GM18868 (cell line): ENCODE measurements at regions not wholly inside any gene's neighbourhood (a gene's known extent, or its start where the extent isn't known, plus 50 kb on each side); places are given as distances from the start of the nearest gene placed in this dataset.

Source experiments
- ATAC-seq: cut with Tn5 transposase; IDR thresholded peaks from one replicate; pipeline ENCODE4 v1.9.1; 2021; ENCODE audit warnings: mild to moderate bottlenecking, moderate library complexity; ENCODE audit not compliant: unreplicated experiment

DNA sequence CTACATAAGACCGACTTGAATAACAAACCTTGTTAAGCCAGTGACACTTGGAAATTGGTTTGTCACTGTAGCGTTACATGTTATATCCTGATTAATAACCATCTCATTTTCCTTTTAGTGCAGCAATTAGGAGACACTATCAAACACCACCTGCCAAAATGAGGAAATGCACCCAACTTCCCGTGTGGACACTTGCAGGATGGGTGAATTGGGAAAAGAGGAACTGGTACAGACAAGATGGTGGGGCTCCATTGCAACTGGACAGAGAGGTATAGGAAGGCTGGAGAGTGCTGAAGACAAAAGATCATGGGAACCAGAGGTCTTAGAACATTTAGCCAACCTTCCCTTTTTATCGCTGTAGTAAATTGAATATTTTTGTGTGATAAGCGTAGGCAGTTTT, 816.3 kb upstream of the HS6ST1 start:
- no peak for ATAC-seq

DNA sequence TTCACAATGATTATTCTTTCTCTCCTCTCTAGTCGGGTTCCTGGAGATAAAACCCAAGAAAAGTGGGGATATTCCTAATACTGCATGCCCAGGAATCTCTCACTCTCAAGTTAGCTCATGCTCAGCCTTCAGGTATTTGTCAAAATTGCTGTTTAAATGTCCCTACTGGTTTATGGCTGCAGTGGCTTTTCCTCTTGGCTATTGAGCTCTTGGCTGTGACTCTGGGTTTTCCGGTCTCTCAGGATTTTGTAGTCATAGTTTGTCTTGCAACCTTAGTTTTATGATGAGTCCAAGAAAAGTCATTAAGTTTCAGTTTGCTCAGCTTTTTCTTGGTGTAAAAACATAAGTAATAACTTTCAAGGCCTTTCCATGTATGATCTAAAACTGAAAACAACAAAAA, 820.7 kb upstream of the HS6ST1 start:
- ATAC-seq = no peak

DNA sequence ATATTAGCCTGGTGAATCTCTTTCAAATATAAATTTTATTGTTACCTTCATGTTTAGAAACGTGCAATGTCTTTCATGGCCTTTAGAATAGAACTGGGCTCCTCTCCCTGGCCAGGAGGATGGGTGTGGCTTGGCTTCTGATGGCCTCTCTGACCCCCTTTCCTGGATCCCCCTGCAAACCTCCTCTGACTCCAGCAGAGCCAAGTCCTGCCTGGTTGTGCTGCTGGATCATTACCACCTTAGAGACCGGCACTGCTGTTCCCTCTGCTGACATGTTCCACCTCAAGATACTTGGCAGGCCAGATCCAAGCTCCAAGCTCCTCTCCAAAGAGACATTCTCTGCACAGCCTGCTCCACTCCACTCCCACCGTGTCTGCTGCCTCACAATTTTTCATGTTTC, 823.8 kb upstream of the HS6ST1 start:
- no peak for ATAC-seq

DNA sequence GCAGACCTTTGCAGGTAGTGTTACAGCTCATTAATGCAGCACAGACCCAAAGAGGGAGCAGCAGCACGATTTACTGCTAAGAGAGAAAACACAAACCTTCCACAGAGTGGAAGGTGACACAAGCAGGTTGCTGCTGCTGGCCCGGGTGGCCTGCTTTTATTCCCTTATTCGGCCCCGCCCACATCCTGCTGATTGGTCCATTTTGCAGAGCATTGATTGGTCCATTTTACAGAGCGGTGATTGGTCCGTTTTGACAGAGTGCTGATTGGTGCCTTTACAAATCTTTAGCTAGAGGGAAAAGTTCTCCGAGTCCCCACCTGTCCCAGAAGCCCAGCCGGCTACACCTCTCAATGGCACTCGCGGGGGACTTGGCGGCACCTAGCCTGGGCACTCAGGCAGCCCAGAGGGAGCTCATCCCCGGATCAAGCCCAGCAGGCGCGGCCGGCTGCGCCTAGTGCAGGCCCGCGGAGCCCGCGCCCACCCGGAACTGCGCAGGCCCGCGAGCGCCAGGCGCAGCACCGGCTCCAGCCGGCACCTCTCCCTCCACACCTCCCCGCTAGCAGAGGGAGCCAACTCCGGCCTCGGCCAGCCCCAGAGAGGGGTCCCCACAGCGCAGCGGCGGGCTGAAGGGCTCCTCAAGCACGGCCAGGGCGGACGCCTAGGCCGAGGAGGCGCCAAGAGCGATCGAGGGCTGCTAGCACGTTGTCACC, 825.6 kb upstream of the HS6ST1 start:
- no peak for ATAC-seq

DNA sequence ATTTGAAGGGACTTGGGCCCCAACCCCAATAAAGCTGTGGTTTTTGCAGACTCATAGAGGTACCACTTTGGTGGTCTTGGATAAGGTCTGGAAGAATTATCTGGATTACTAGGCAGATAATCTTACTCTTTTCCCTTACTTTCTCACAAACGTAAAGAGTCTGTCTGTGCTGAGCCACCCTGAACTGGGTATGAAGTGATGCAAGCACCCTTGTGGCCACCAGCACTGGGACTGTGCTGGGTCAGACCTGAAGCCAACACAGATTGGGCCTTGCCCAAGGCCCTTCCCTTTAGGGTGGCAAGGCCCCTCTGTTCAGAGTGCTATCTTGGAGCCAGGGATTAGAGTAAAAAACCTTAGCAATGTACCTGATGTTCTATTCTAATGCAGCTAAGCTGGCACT, 827.0 kb upstream of the RAB6C start:
- no peak for ATAC-seq

DNA sequence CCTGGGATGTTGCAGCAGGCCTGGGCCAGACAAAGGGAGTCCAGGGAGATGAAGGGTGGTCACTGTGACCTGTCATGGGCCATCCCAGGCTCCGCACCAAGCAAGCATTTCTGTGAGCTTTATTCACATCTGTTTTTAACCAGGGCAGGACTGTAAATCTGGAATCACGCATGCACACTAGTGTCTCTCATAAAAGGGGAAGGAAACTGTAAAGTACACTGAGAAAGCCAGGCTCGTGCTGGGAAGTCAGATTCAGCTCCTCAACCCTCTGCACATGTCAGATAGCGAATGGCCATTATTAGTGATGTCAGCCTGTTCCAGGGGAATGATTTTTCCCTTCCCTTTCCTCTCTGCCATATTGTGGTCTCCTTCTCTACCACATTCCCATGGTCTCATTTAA, 818.6 kb upstream of the RAB6C start:
- ATAC-seq = no peak

DNA sequence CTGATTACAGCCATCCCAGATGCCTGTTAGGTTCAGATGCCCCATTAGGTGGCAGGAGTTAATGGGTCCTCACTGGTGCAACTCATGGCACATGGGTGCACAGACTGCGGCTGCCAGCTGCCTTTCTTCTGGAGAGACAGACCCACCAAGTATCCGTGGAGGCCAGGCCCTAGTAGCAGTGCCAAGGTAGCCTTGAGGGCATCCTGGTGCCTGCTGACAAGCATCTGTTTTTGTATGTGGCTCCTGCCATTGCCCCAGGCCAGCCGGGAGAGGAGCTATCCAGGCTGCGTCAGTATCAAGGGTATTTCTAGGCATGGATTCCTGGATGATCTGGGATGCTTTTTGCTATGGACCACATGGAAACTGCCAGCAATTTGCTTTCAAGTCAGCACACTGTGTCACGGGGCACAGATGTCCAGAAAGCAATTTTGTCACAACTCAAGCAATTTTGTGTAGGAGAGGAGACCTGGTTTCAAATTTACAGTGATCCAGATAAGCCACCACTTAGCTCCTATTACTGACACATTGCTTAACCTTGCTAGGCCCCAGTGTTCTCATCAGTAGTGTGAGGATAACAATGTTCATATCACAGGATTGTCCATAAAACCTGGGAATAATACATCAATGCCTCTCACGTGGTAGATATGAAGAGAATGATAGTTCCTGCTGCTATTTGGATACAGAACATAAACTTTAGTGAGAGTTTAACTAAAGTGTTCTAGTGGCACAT, 815.1 kb upstream of the RAB6C start:
- ATAC-seq = no peak

DNA sequence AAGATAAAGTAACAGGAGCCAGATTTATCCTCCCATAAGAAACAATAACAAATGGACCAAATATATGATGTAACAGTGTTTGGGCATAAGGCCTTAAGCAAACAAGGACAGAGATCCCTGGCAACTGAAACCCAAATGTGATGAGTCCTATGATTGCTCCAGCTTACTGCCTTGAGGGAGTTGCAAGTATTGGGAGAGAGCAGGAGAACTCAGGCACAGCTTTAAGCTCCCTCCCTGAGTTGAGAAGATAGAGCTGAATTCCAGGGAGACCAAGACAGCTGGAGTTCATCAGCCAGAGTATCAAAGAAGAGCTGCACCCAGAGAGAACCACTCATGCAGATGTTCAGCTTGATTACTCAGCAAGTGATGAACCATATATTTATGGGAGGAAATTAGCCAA, 814.5 kb upstream of the RAB6C start:
- no peak for ATAC-seq

DNA sequence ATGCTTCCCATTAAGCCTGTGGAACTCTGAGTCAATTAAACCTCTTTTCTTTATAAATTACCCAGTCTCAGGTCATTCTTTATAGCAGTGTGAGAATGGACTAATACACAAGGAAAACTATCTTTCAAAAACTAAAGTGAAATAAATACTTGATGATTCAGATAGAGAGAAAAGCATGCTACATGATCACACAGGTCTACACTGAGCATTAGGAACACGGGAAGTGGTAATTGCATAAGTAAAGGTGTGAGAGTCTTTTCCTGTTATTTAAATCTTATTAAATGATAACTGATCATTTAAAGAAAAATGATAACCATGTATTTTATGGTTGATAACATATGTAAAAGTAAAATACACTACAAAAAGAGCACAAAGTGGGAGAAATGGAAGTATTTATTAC, 812.0 kb upstream of the RAB6C start:
- ATAC-seq = no peak

DNA sequence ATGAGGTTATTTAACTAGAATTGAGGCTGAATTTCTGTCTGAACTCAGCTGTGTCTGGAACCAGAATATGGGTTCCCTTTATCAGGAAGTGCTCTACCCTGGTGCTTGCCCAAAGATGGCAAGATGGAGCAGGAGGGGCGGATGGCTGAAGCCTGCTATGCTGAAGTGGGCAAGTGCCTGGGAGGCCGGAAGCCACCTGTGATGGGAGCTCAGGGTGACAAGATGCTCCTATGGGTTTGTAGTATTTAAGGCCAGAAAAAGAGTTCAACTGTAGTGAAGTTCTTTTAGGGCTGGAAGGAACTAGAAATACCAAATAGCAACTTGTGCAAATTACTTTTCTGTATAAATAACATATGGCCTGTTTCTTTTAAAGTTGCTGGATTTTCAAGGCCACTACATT, 808.9 kb upstream of the RAB6C start:
- no peak for ATAC-seq

DNA sequence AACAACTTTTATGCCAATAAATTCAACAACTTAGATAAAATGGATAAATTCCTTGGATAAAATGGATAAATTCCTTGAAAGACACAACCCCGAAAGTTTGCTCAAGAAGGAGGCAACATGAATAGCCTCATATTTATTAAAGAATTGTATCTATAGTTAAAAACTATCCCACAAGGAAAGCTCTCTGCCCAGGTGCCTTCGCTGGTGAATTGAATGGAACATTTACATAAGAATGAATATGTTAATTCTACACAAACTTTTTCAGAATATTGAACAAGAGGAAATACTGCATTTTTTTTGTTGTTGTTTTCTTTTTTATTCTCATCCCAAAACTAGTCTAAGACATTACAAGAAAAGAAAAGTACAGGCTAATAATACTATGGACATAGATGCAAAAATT, 805.3 kb upstream of the RAB6C start:
- no peak for ATAC-seq

DNA sequence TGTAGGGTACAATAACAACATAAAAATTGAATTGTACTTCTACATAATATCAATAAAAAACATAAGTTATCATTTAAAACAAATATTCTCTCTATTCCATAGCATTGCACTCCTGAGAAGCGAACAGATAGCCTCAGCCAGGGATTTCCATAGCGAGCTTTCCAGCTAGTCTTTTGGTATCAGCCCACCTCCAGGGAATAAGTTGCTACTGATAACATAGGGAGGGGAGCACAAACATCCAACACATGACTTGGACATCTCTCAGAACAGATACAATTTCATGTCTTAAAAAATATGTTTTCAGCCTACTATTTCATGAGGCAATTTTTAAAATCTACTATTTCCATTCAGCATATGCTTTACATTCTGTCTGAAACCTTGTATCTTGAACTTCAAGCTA, 804.4 kb upstream of the RAB6C start:
- ATAC-seq = no peak

DNA sequence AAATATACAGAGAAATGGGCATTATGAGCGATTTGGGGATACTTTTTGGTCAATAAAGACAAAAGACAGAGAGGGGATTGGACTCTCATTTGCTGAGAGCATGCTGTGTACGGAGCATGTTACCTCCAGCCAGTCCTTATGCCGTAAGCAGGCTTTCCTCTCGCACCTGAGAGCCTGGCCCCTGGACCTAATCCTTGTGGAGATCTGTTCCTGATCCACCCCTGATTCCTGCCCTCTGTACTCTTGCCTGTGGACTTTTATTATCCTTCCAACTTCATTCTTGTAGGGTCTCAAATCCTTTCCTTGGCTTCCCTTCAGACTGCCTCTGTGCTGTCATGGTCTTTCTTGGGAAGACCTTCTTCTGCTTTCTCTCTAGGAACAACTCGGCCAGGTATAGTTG, 803.1 kb upstream of the RAB6C start:
- ATAC-seq = no peak

DNA sequence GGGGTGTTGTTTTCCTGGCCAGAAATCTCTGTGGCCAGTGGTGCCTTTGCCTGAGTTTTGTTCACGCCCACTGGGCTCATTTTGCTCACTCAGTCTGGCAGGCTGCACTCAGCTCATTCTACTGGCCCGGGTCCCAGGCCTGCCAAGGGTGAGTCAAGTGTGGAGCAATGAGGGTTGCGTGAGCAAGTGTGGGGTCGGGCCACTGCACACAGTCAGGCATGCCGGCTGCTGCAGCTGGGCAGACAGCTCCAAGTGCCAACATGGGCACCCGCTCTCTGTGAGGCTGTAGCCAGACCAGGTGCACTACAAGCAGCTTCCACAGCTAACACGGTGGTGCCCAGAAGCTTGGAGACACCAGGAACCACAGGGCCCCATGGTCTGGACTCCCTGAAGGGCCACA, 801.1 kb upstream of the RAB6C start:
- ATAC-seq = no peak

DNA sequence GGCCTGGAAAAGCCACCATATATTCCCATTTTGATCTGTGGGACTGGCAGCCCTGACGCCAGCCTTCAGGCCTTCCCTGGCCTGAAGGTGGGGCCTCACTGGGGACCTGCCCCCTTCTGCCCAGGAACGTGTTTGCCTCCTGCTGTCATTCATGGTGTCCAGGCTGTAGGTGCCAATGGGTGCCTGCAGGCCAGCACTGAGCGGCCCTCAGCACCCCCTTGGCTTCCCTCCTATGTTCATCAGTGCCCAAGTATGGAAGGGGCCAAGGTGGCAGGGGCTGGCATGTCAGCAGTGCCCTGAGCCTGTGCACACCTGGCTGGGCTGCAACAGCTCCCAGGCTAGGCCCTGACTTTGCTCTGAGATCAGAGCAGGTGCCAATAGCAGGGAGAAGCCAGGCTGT, 800.3 kb upstream of the RAB6C start:
- ATAC-seq = no peak

DNA sequence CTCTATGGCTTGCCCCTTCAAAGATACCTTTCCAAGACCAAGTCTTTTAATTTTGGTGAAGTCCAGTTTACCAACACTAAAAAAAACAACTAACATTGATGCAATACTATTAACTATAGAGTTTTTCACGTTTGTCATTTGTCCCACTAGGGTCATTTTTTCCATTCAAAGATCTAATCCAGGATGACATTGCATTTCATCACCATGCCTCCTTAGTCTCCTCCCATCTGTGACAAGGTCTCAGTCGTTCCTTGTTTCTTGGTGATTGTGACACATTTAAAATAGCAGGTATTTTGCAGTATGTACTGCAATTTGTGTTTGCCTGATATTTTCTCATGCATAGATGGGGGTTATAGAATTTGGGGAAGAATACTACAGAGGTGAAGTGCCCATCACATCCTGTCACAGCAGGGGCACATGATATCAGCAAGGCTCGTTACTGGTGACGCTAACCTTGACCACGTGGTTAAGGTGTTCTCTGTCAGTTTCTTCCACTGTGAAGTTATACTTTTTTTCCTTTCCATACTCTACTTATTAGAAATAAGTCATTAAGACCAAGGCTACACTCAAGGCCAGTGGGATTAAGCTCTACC, 799.2 kb upstream of the RAB6C start:
- no peak for ATAC-seq

DNA sequence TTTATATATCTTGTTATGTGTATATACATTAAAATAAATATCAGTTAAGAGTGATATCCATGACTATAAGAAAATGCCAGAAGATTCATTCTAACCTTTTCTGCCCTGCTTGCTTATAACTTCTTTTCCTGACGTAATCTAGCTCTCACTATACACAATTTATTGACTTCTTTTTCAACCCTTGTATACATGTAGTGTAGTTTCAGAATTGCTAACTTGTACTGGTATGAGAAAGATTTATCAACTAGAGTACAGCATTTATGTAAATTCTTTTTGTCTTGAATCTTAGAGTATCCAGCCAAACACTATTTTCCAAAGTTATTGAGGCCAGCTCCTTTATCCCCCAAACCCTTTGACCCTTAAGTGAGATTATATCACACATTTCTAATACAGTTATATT, 798.0 kb upstream of the RAB6C start:
- peak; percentile 66 for ATAC-seq

DNA sequence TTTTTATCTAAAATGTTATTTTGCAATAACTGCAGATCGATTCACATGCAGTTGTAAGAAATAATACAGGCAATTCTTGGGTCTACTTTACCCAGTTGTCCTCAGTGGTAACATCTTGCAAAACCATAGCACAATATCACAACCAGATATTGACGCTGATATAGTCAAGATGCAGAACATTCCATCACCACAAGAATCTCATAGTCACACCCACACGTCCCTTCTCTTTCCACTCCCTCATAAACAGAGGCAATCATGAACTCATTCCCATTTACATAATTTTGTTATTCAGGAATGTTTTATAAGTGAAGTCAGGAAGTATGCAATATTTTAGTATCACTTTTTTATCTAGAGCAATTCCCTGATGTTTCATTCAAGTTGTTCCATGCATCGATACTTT, 797.5 kb upstream of the RAB6C start:
- no peak for ATAC-seq

DNA sequence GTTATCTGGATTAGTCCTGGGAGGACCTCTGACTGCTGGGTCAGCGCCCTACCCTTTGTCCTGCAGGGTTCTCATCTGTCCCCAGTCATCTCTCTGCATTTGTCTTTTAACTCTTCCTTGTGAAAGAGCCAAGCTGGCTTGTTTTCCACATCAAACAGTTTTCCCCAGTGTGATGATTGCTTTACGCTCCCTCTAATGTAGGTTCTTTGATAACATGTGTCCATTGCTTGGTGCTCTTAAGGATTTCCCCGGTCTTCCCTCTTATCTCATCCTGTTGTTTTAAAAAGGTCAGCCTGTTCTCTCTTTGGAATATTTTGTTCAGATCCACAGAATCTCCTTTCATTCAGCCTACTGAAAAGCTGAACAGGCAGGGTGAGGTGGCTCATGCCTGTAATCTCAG, 792.1 kb upstream of the RAB6C start:
- ATAC-seq = no peak

DNA sequence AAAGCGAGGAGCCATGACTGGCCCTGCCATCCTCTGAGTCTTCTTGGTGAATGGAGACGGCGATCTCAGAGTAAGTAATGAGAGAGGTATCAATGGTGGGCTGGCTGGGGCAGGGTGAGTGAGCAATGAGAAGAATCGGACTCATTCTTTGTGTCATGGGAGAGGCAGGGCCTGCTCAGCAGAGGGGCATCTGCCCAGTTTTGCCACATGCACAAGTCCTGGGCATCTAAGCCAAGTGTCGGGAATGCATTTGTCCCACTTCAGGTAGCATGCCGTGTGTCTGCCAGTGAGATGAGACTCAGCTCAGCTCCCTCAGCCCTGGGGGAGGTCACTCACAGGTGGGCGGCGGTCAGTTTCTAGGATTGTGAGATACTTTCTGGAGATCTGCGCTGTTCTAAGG, 791.0 kb upstream of the RAB6C start:
- no peak for ATAC-seq

DNA sequence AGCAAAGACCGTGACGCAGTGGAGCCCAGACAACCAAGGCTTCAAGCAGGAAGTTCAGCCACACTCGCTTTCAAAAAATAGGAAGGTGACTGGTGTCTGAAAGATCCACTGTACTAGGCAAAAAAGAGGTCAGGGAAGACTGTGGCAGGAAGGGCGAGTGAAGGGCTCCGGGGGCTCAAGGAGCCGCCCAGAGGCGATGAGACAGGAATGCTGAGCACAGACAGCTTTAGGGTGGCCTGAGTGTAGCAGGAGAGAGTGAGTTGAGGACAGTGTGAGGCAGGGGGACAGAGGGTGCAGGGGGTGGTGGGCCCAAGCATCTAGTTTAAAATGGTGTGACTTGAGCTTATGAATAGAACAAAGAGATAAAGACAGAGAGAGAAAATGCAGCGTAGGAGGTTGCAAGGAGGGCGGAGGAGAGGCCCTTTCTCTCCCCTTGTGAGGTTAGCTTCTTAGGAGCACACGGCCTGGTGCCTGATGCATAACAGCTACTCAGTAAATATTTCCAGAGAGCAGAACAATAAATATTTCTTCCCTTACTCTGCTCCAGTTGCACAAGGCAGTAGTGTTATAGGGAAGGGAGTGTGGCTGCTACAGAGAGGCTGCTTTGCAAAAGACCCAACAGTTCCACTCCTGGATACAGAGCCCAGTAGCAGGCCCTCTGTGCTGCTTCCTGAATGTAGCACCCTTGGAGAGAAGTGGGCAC, 789.7 kb upstream of the RAB6C start:
- no peak for ATAC-seq

DNA sequence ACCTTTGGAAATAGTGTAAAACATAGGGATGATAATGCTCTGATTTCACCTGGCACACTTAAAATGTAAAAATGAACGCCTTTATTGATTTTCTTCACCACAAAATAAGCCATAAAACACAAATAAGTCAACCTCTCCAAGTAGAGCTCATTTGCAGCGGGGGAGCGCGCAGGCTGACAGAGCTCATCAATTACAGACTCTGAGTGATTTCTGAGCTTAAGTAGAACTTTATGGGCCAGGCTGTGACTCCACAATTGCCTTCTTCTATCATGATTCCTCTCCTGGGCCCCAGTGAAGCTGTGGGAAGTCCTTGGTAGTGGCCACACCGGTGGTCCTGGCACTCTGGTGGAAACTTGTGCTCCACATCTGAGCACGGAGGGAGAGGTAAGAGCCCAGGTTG, 789.0 kb upstream of the RAB6C start:
- no peak for ATAC-seq
